CD4-positive, alpha-beta T cell (primary cell): ENCODE measurements at regions not wholly inside any gene's neighbourhood (a gene's known extent, or its start where the extent isn't known, plus 50 kb on each side); places are given as distances from the start of the nearest gene placed in this dataset.

Source experiments
- ATAC-seq: fragments of 200-7000 bp; cut with Tn5 transposase; one replicate; pipeline ENCODE4 v1.10.0; 2022; ENCODE audit warnings: mild to moderate bottlenecking; ENCODE audit not compliant: poor library complexity
- CTCF ChIA-PET: fragments of 350-600 bp; sonication (Branson Sonifier 250); formaldehyde crosslinking; loops from one replicate; lab custom pipeline; 2021; ENCODE audit warnings: antibody characterized with exemption, inconsistent platforms; lab: Charles Lee
- POLR2A ChIA-PET: fragments of 350-600 bp; sonication (Branson Sonifier 250); formaldehyde crosslinking; loops from one replicate; lab custom pipeline; 2021; ENCODE audit warnings: antibody characterized with exemption, inconsistent platforms; lab: Charles Lee
- DNase-seq, 14 experiments: peaks; one replicate each; pipeline ENCODE4 v3.0.0-alpha.2; 2013 to 2020; ENCODE audit warnings: mixed read lengths in 2 of 14
- H3K27ac ChIP-seq, 2 donors: one replicate each; pipeline versions ENCODE4 v1.5.1 to v1.7.0; 2013; ENCODE audit warnings: low read length in 2 of 2, low read depth in 1 of 2, mild to moderate bottlenecking in 1 of 2
- H3K27me3 ChIP-seq, 2 experiments: 1 replicate in 1 of 2; 2 replicates in 1 of 2; pipeline versions ENCODE4 v1.6.1 to v1.7.0; 2013; ENCODE audit warnings: low read length in 2 of 2, control low read depth in 1 of 2, mild to moderate bottlenecking in 1 of 2, moderate library complexity in 1 of 2; ENCODE audit not compliant: insufficient read depth in 2 of 2, control insufficient read depth in 1 of 2
- H3K36me3 ChIP-seq: one replicate; pipeline ENCODE4 v1.6.1; 2013; ENCODE audit warnings: low read length, control low read depth; ENCODE audit not compliant: insufficient read depth
- H3K4me1 ChIP-seq: one replicate; pipeline ENCODE4 v1.6.1; 2013; ENCODE audit warnings: low read length, control low read depth; ENCODE audit not compliant: insufficient read depth
- H3K4me3 ChIP-seq: one replicate; pipeline ENCODE4 v1.5.1; 2013; ENCODE audit warnings: mild to moderate bottlenecking, low read length, moderate library complexity
- H3K9me3 ChIP-seq, 2 experiments: 1 replicate in 1 of 2; 2 replicates in 1 of 2; pipeline versions ENCODE4 v1.6.1 to v1.7.0; 2013; ENCODE audit warnings: low read length in 2 of 2, mild to moderate bottlenecking in 2 of 2, control low read depth in 1 of 2, moderate library complexity in 1 of 2; ENCODE audit not compliant: control insufficient read depth in 1 of 2, insufficient read depth in 1 of 2
- H3K27ac Mint-ChIP-seq: one replicate; pipeline ENCODE4 v1.8.0; 2020; ENCODE audit warnings: mixed read lengths
- H3K27me3 Mint-ChIP-seq: one replicate; pipeline ENCODE4 v1.8.0; 2021; ENCODE audit warnings: mixed read lengths
- H3K36me3 Mint-ChIP-seq: one replicate; pipeline ENCODE4 v1.8.0; 2021; ENCODE audit warnings: low read depth, mixed read lengths
- H3K4me1 Mint-ChIP-seq: one replicate; pipeline ENCODE4 v1.8.0; 2021; ENCODE audit warnings: low read depth, mixed read lengths
- H3K4me3 Mint-ChIP-seq: one replicate; pipeline ENCODE4 v1.8.0; 2020; ENCODE audit warnings: mild to moderate bottlenecking, mixed read lengths
- H3K9me3 Mint-ChIP-seq: one replicate; pipeline ENCODE4 v1.8.0; 2020; ENCODE audit warnings: mixed read lengths
- CTCF ChIP-seq: fragments of 200-600 bp; IDR thresholded peaks from one replicate; pipeline ENCODE4 v1.8.0; 2022; ENCODE audit warnings: antibody characterized with exemption, mild to moderate bottlenecking
- intact Hi-C, 2 experiments: fragments of 100-400 bp; cut with DNase I in 1 of 2; cut with micrococcal nuclease in 1 of 2; formaldehyde crosslinking; loops; one replicate each; pipeline versions ENCODE4 v1.15.1 to v1.9.0; 2023 to 2025; cut with DNase I, micrococcal nuclease

DNA sequence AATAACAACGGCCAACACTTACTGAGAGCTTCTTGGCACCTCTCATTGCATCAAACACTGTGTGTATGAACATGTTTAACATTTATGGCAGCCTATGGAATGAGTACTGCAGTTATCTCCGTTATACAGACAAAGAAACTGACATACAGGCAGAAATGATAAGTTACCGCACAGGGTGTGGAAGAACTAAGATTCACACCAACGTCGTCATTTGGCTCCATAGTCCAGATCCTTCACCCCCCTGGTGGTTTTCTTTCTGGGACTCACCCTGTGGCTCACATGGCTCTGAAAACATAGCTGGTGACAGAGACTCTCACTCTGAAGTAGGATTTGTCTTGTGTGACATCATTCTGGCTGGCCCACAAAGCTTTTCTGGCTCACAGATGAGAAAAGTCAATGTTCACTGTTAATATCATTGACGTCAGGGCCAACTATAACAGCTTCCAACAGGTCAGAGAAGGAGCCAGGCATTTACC lies 230.1 kb downstream of the DLEU7 start:
- H3K27ac Mint-ChIP-seq, result no peak overlapping the region
- peaks cover 9% of the 10 kb centered on the region for H3K4me1 ChIP-seq
- TF ChIP-seq CTCF, result no peak
- H3K27ac ChIP-seq, result no peak overlapping the region
- H3K9me3 Mint-ChIP-seq, result no peaks in the 10 kb centered on the region
- ChIA-PET POLR2A (no interaction called here), CTCF (no interaction called here)
- H3K36me3 ChIP-seq, result no peaks in the 10 kb centered on the region
- ATAC-seq (no peak), DNase-seq (no peak)
- H3K4me3 ChIP-seq, result no peak overlapping the region
- peaks cover 16% of the 10 kb centered on the region for H3K4me1 Mint-ChIP-seq
- no peak overlapping the region for H3K4me3 Mint-ChIP-seq
- H3K36me3 Mint-ChIP-seq, result no peaks in the 10 kb centered on the region
- H3K9me3 ChIP-seq, result no peaks in the 10 kb centered on the region
- no peaks in the 10 kb centered on the region for H3K27me3 Mint-ChIP-seq
- no peaks in the 10 kb centered on the region for H3K27me3 ChIP-seq
- intact Hi-C loops, result no loop called here

GRCh38 chr13:50615234-50615633 lies 228.3 kb downstream of the DLEU7 start:
- H3K27ac ChIP-seq, result no peak overlapping the region
- H3K4me3 ChIP-seq, result no peak overlapping the region
- no peak overlapping the region for H3K4me3 Mint-ChIP-seq
- H3K9me3 ChIP-seq, result no peaks in the 10 kb centered on the region
- no peak overlapping the region for H3K27ac Mint-ChIP-seq
- H3K36me3 Mint-ChIP-seq, result no peaks in the 10 kb centered on the region
- CTCF ChIA-PET, result no interaction called here
- H3K27me3 ChIP-seq, result no peaks in the 10 kb centered on the region
- POLR2A ChIA-PET, result no interaction called here
- H3K36me3 ChIP-seq, result no peaks in the 10 kb centered on the region
- H3K27me3 Mint-ChIP-seq, result no peaks in the 10 kb centered on the region
- TF ChIP-seq CTCF, result no peak
- DNase-seq (no peak), ATAC-seq (no peak)
- no peaks in the 10 kb centered on the region for H3K9me3 Mint-ChIP-seq
- peaks cover 9% of the 10 kb centered on the region for H3K4me1 ChIP-seq
- intact Hi-C loops, result no loop called here
- peaks cover 12% of the 10 kb centered on the region for H3K4me1 Mint-ChIP-seq

GRCh38 chr13:50616101-50616500 lies 227.4 kb downstream of the DLEU7 start:
- POLR2A ChIA-PET, result no interaction called here
- H3K4me3 ChIP-seq, result no peak overlapping the region
- CTCF ChIA-PET, result no interaction called here
- H3K9me3 ChIP-seq, result no peaks in the 10 kb centered on the region
- H3K4me1 ChIP-seq, result peaks cover 5% of the 10 kb centered on the region
- H3K27me3 Mint-ChIP-seq, result no peaks in the 10 kb centered on the region
- intact Hi-C loops, result no loop called here
- DNase-seq (no peak), ATAC-seq (no peak)
- no peaks in the 10 kb centered on the region for H3K36me3 Mint-ChIP-seq
- no peak overlapping the region for H3K4me3 Mint-ChIP-seq
- no peak for TF ChIP-seq CTCF
- no peaks in the 10 kb centered on the region for H3K36me3 ChIP-seq
- H3K27me3 ChIP-seq, result no peaks in the 10 kb centered on the region
- H3K4me1 Mint-ChIP-seq, result peaks cover 8% of the 10 kb centered on the region
- no peak overlapping the region for H3K27ac Mint-ChIP-seq
- no peak overlapping the region for H3K27ac ChIP-seq
- H3K9me3 Mint-ChIP-seq, result no peaks in the 10 kb centered on the region
